HepG2 (cell line): ENCODE measurements at regions not wholly inside any gene's neighbourhood (a gene's known extent, or its start where the extent isn't known, plus 50 kb on each side); places are given as distances from the start of the nearest gene placed in this dataset.

ENCODE experiments used
- ATAC-seq: fragments of 200-7000 bp; cut with Tn5 transposase; 3 replicates; pipeline ENCODE4 v1.9.1; 2020; ENCODE audit warnings: mild to moderate bottlenecking, moderate library complexity
- BruUV-seq: library from RNA; stranded (reverse); fragments of 400-500 nt; replicated peaks from 2 replicates; lab custom pipeline; 2021; lab: Mats Ljungman, UMichigan
- CTCF ChIA-PET: fragments of 300-600 bp; formaldehyde crosslinking; extraction: SDS; loops from one replicate; lab custom pipeline; 2021; ENCODE audit warnings: low total read pairs, inconsistent platforms, low intra/inter-chr PET ratio; lab: Yijun Ruan, JAX
- POLR2A ChIA-PET: fragments of 350-600 bp; sonication (Branson Sonifier 250); formaldehyde crosslinking; loops from one replicate; lab custom pipeline; 2020; ENCODE audit warnings: antibody characterized with exemption, inconsistent platforms; lab: Yijun Ruan, JAX
- DNase-seq: peaks from one replicate; pipeline ENCODE4 v3.0.0-alpha.2; 2015; ENCODE audit warnings: low spot score
- FAIRE-seq: peaks from 3 replicates; lab custom pipeline; 2011; peaks lifted over from hg19 to GRCh38; lab: Jason Lieb, UNC
- H2AFZ ChIP-seq: one replicate; pipeline ENCODE4 v1.6.1; 2011; ENCODE audit warnings: low read length, inconsistent platforms
- H3K27ac ChIP-seq: fragments of 300-600 bp; 3 replicates; pipeline ENCODE4 v1.8.0; 2011; ENCODE audit warnings: mixed run types, mild to moderate bottlenecking, mixed read lengths, low read length, inconsistent platforms; ENCODE audit not compliant: insufficient read depth; ENCODE audit errors: extremely low read length
- H3K27me3 ChIP-seq, 2 experiments: fragments of 200-600 bp in 1 of 2; 2 replicates in 1 of 2; 3 replicates in 1 of 2; pipeline versions ENCODE4 v1.6.0 to v1.8.0; 2011; ENCODE audit warnings: low read length in 2 of 2, mild to moderate bottlenecking in 2 of 2, moderate library complexity in 2 of 2, inconsistent platforms in 1 of 2; ENCODE audit not compliant: insufficient read depth in 2 of 2, control insufficient read depth in 1 of 2
- H3K36me3 ChIP-seq, 2 experiments: fragments of 200-600 bp in 1 of 2; replicated peaks in 1 of 2; 2 replicates in 1 of 2; 3 replicates in 1 of 2; pipeline versions ENCODE4 v1.5.1 to v1.8.0; 2011; ENCODE audit warnings: low read length in 2 of 2, inconsistent platforms in 1 of 2; ENCODE audit not compliant: insufficient read depth in 2 of 2, control insufficient read depth in 1 of 2
- H3K4me1 ChIP-seq: 2 replicates; pipeline ENCODE4 v1.5.1; 2012; ENCODE audit warnings: low read length, inconsistent platforms; ENCODE audit not compliant: insufficient read depth
- H3K4me2 ChIP-seq: 2 replicates; pipeline ENCODE4 v1.6.0; 2011; ENCODE audit warnings: low read depth, low read length, inconsistent platforms
- H3K4me3 ChIP-seq, 3 experiments: fragments of 200-600 bp in 1 of 3; sonication (generic), shearing (Covaris generic) in 1 of 3; replicated peaks in 1 of 3; 2 replicates each; pipeline ENCODE4 v1.5.1; 2011 to 2016; ENCODE audit warnings: low read length in 3 of 3, inconsistent platforms in 2 of 3, low read depth in 2 of 3, mild to moderate bottlenecking in 2 of 3, control low read depth in 1 of 3, mixed read lengths in 1 of 3; ENCODE audit not compliant: insufficient read depth in 1 of 3
- H3K79me2 ChIP-seq: one replicate; pipeline ENCODE4 v1.6.1; 2011; ENCODE audit warnings: low read length, inconsistent platforms; ENCODE audit not compliant: insufficient read depth
- H3K9ac ChIP-seq: 2 replicates; pipeline ENCODE4 v1.6.0; 2011; ENCODE audit warnings: mild to moderate bottlenecking, low read depth, low read length, inconsistent platforms; ENCODE audit not compliant: insufficient read depth
- H3K9me3 ChIP-seq: 2 replicates; pipeline ENCODE4 v1.5.1; 2012; ENCODE audit warnings: mild to moderate bottlenecking, low read length
- H4K20me1 ChIP-seq: 2 replicates; pipeline ENCODE4 v1.6.0; 2011; ENCODE audit warnings: inconsistent platforms, mild to moderate bottlenecking, low read length, moderate library complexity; ENCODE audit not compliant: insufficient read depth
- DPF2 ChIP-seq: sonication (generic); formaldehyde crosslinking; IDR thresholded peaks from 2 replicates; pipeline ENCODE4 v1.4.0; 2020; ENCODE audit warnings: mild to moderate bottlenecking, low read depth, missing genetic modification reagents, borderline replicate concordance
- REL ChIP-seq: sonication (generic); formaldehyde crosslinking; conservative IDR thresholded peaks from 2 replicates; pipeline ENCODE4 v1.8.0; 2022; ENCODE audit warnings: mild to moderate bottlenecking, missing genetic modification reagents, moderate library complexity
- SMC3 ChIP-seq: IDR thresholded peaks from 2 replicates; pipeline ENCODE4 v1.6.1; 2011; ENCODE audit warnings: low read length, improper control_type of control experiment
- SP4 ChIP-seq: sonication (generic); formaldehyde crosslinking; IDR thresholded peaks from 2 replicates; pipeline ENCODE4 v1.8.1; 2023; ENCODE audit warnings: mild to moderate bottlenecking, missing genetic modification reagents
- ZNF296 ChIP-seq: sonication (generic); formaldehyde crosslinking; conservative IDR thresholded peaks from 2 replicates; pipeline ENCODE4 v1.5.0; 2020; ENCODE audit warnings: mild to moderate bottlenecking, missing genetic modification reagents
- ZNF34 ChIP-seq: sonication (generic); formaldehyde crosslinking; IDR thresholded peaks from 2 replicates; pipeline ENCODE4 v1.4.0; 2020; ENCODE audit warnings: mild to moderate bottlenecking, missing genetic modification reagents, borderline replicate concordance
- ZNF777 ChIP-seq: sonication (generic); formaldehyde crosslinking; IDR thresholded peaks from 2 replicates; pipeline ENCODE4 v1.4.0; 2020; ENCODE audit warnings: missing genetic modification reagents
- ZNF841 ChIP-seq: sonication (generic); formaldehyde crosslinking; IDR thresholded peaks from 2 replicates; pipeline ENCODE4 v1.8.1; 2023; ENCODE audit warnings: missing genetic modification reagents, borderline replicate concordance
- ZNF891 ChIP-seq: sonication (generic); formaldehyde crosslinking; IDR thresholded peaks from 2 replicates; pipeline ENCODE4 v1.5.0; 2020; ENCODE audit warnings: mild to moderate bottlenecking, missing genetic modification reagents
- whole genome bisulfite sequencing: methylation state at CpG from one replicate; pipeline ENCODE4 v1.1.6; 2017; ENCODE audit warnings: low lambda C conversion rate; 5-methylcytosine and 5-hydroxymethylcytosine counted together
- in situ Hi-C: cut with HindIII; loops from 2 replicates; pipeline ENCODE4 v1.10.0; 2017; ENCODE audit warnings: low pct_unique_long_range_greater_than_20kb; ENCODE audit not compliant: extremely low pct_ligation_motif_present
- intact Hi-C: fragments of 100-400 bp; cut with micrococcal nuclease; formaldehyde crosslinking; loops from one replicate; pipeline ENCODE4 v1.10.0; 2022; ENCODE audit not compliant: unreplicated experiment
- TF ChIP-seq, protein P1 (sequence below): sonication (generic); formaldehyde crosslinking; IDR thresholded peaks from 2 replicates; pipeline ENCODE4 v1.4.0; 2020; ENCODE audit warnings: missing genetic modification reagents
- TF ChIP-seq, protein P2 (sequence below): sonication (generic); formaldehyde crosslinking; IDR thresholded peaks from 2 replicates; pipeline ENCODE4 v1.5.1; 2020; ENCODE audit warnings: missing genetic modification reagents, mild to moderate bottlenecking, borderline replicate concordance

DNA sequence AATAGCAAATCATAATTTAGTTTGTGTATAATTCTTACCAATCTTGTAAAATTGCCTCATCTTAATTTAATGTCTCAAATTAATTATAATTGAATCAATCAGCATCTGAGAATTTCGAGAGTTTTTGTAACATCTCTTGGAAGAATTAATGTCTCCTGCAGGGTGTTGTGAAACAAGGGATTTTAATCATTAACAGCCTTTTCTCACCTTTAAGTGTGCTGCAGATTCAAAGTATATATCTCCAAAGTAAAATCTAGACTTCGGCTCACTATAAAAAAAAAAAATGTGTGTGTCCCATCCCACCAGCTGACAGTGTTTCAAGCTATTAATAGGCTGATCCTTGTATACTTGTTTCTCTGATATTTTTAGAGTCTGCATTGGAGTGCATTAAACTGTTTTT lies 603.1 kb downstream of the ETNK1 start:
- TF ChIP-seq, protein P1, sequence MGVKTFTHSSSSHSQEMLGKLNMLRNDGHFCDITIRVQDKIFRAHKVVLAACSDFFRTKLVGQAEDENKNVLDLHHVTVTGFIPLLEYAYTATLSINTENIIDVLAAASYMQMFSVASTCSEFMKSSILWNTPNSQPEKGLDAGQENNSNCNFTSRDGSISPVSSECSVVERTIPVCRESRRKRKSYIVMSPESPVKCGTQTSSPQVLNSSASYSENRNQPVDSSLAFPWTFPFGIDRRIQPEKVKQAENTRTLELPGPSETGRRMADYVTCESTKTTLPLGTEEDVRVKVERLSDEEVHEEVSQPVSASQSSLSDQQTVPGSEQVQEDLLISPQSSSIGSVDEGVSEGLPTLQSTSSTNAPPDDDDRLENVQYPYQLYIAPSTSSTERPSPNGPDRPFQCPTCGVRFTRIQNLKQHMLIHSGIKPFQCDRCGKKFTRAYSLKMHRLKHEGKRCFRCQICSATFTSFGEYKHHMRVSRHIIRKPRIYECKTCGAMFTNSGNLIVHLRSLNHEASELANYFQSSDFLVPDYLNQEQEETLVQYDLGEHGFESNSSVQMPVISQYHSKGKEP = no peak
- TF ChIP-seq ZNF891 (CRISPR knock-in tag) (no peak), ZNF841 (CRISPR knock-in tag) (no peak), DPF2 (CRISPR knock-in tag) (no peak), REL (CRISPR knock-in tag) (no peak), ZNF777 (CRISPR knock-in tag) (no peak), ZNF296 (CRISPR knock-in tag) (no peak), ZNF34 (no peak), SMC3 (no peak), SP4 (CRISPR knock-in tag) (no peak)
- TF ChIP-seq, protein P2, sequence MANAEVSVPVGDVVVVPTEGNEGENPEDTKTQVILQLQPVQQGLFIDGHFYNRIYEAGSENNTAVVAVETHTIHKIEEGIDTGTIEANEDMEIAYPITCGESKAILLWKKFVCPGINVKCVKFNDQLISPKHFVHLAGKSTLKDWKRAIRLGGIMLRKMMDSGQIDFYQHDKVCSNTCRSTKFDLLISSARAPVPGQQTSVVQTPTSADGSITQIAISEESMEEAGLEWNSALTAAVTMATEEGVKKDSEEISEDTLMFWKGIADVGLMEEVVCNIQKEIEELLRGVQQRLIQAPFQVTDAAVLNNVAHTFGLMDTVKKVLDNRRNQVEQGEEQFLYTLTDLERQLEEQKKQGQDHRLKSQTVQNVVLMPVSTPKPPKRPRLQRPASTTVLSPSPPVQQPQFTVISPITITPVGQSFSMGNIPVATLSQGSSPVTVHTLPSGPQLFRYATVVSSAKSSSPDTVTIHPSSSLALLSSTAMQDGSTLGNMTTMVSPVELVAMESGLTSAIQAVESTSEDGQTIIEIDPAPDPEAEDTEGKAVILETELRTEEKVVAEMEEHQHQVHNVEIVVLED (CRISPR knock-in tag) = no peak
- intact Hi-C loops (no loop called here), in situ Hi-C loops (no loop called here)
- DNase-seq (no peak), FAIRE-seq (no peak), ATAC-seq (no peak)
- BruUV-seq = no TSS peak
- H4K20me1 ChIP-seq = no peaks in the 10 kb centered on the region
- H2AFZ ChIP-seq = no peak overlapping the region
- WGBS = 18% methylated on average over 2 of the region's 2 CpGs
- no peak overlapping the region for H3K4me2 ChIP-seq
- H3K79me2 ChIP-seq = no peaks in the 10 kb centered on the region
- no peaks in the 10 kb centered on the region for H3K4me1 ChIP-seq
- no peaks in the 10 kb centered on the region for H3K27me3 ChIP-seq
- no peak overlapping the region for H3K27ac ChIP-seq
- ChIA-PET POLR2A (no interaction called here), CTCF (no interaction called here)
- H3K9ac ChIP-seq = no peak overlapping the region
- no peak overlapping the region for H3K4me3 ChIP-seq
- H3K9me3 ChIP-seq = no peaks in the 10 kb centered on the region
- no peaks in the 10 kb centered on the region for H3K36me3 ChIP-seq
